ENCODE measurements at regions not wholly inside any gene's neighbourhood (a gene's known extent, or its start where the extent isn't known, plus 50 kb on each side); places are given as distances from the start of the nearest gene placed in this dataset.

DNA sequence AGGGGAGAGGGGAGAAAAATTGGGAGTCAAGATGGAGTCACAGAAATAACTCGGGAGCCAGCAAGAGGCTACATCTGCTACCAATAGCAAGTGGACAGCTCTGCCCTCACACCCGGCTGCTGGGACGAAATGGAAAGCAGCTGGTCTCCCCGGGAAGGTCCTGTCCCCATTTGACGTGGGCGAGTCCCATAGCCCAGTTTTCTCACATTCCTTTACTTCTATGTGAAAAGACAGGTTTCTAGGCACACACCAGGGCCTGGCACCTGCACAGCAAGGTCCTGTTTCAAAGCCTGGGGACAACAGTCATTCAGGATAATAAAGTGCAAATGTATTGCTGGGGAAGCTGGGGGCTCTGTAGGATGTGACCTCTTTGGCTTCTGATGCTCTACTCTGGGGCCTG, 162.6 kb downstream of the OAT start:
- TF ChIP-seq, protein P1, sequence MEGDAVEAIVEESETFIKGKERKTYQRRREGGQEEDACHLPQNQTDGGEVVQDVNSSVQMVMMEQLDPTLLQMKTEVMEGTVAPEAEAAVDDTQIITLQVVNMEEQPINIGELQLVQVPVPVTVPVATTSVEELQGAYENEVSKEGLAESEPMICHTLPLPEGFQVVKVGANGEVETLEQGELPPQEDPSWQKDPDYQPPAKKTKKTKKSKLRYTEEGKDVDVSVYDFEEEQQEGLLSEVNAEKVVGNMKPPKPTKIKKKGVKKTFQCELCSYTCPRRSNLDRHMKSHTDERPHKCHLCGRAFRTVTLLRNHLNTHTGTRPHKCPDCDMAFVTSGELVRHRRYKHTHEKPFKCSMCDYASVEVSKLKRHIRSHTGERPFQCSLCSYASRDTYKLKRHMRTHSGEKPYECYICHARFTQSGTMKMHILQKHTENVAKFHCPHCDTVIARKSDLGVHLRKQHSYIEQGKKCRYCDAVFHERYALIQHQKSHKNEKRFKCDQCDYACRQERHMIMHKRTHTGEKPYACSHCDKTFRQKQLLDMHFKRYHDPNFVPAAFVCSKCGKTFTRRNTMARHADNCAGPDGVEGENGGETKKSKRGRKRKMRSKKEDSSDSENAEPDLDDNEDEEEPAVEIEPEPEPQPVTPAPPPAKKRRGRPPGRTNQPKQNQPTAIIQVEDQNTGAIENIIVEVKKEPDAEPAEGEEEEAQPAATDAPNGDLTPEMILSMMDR (conservative IDR thresholded peaks at IDR 0.05; ENCODE audit: low read depth, low read length) = no peak
- TF ChIP-seq, protein P2, sequence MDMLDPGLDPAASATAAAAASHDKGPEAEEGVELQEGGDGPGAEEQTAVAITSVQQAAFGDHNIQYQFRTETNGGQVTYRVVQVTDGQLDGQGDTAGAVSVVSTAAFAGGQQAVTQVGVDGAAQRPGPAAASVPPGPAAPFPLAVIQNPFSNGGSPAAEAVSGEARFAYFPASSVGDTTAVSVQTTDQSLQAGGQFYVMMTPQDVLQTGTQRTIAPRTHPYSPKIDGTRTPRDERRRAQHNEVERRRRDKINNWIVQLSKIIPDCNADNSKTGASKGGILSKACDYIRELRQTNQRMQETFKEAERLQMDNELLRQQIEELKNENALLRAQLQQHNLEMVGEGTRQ (IDR thresholded peaks at IDR 0.05; ENCODE audit: low read depth, low read length) = no peak
- TF ChIP-seq MAZ (IDR thresholded peaks at IDR 0.05; ENCODE audit: borderline replicate concordance, low read depth, low read length) (no peak), RCOR1 (IDR thresholded peaks at IDR 0.05; ENCODE audit: insufficient replicate concordance, low read length) (no peak)
